Tibial nerve (tissue), 3 donors: ENCODE measurements at regions not wholly inside any gene's neighbourhood (a gene's known extent, or its start where the extent isn't known, plus 50 kb on each side); places are given as distances from the start of the nearest gene placed in this dataset.
"Not testable (repeated sequence)": the region's sequence is repeated elsewhere in the genome, so short reads cannot be mapped to it uniquely, and the experiment has no call there.

Experiments
- POLR2A ChIP-seq, 2 donors: fragments of 450-650 bp; IDR thresholded peaks; one replicate each; pipeline ENCODE4 v1.6.1; 2017; ENCODE audit warnings: antibody characterized with exemption in 2 of 2, mild to moderate bottlenecking in 2 of 2, moderate library complexity in 2 of 2
- TF ChIP-seq, protein P1 (sequence below), 5 experiments: fragments of 200-600 bp in 3 of 5; fragments of 450-650 bp in 2 of 5; sonication (generic) in 3 of 5; IDR thresholded peaks; one replicate each; pipeline ENCODE4 v1.5.1; 2016 to 2019; ENCODE audit warnings: antibody characterized with exemption in 5 of 5, mild to moderate bottlenecking in 3 of 5, moderate library complexity in 2 of 5

DNA sequence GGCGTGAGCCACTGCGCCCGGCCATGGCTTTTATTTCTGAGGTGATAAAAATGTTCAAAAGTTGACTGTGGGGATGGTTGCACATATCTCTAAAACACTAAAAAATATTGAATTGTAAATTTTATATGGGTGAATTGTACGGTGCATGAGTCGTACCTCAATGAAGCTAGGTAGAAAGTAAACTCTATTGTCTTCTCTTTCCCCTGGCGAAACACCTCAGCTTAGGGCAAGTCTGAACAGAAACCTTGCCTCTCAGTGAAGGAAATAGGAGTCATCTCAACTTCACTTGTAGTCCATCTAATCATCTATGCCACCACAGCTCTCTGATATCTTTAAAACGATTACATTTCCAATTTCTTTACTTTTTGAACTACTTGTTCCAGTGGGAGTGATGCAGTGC lies 309.6 kb downstream of the SPATA31A1 start:
- TF ChIP-seq, protein P1, sequence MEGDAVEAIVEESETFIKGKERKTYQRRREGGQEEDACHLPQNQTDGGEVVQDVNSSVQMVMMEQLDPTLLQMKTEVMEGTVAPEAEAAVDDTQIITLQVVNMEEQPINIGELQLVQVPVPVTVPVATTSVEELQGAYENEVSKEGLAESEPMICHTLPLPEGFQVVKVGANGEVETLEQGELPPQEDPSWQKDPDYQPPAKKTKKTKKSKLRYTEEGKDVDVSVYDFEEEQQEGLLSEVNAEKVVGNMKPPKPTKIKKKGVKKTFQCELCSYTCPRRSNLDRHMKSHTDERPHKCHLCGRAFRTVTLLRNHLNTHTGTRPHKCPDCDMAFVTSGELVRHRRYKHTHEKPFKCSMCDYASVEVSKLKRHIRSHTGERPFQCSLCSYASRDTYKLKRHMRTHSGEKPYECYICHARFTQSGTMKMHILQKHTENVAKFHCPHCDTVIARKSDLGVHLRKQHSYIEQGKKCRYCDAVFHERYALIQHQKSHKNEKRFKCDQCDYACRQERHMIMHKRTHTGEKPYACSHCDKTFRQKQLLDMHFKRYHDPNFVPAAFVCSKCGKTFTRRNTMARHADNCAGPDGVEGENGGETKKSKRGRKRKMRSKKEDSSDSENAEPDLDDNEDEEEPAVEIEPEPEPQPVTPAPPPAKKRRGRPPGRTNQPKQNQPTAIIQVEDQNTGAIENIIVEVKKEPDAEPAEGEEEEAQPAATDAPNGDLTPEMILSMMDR (IDR thresholded peaks at IDR 0.05) = not testable (repeated sequence)
- TF ChIP-seq POLR2A (IDR thresholded peaks at IDR 0.05) = not testable (repeated sequence)
